HG03378 (cell line): ENCODE measurements at regions not wholly inside any gene's neighbourhood (a gene's known extent, or its start where the extent isn't known, plus 50 kb on each side); places are given as distances from the start of the nearest gene placed in this dataset.
"Not testable (repeated sequence)": the region's sequence is repeated elsewhere in the genome, so short reads cannot be mapped to it uniquely, and the experiment has no call there.

Experiments
- ATAC-seq: cut with Tn5 transposase; IDR thresholded peaks from one replicate; pipeline ENCODE4 v1.9.1; 2021; ENCODE audit warnings: mild to moderate bottlenecking, moderate library complexity; ENCODE audit not compliant: unreplicated experiment

DNA sequence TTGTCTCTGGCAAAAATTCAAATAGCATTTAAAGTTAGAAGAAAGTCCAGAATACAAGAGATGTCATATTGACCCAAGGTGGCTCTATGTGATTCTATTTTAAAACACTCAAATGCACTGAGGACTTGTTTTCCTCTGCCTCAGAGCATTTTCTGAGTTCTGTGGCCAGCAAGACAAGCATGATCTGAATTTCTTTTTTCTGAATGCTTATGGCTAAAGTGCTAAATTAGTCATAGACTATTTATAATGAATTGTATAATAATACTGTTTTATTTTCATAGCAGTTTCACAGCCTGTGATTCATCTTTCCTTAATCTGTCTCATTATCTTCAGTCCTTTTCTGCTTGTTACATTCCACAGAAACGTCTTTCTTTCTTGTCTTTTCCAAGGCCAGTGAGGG lies 63.9 kb upstream of the SEC22B start:
- ATAC-seq = not testable (repeated sequence)

DNA sequence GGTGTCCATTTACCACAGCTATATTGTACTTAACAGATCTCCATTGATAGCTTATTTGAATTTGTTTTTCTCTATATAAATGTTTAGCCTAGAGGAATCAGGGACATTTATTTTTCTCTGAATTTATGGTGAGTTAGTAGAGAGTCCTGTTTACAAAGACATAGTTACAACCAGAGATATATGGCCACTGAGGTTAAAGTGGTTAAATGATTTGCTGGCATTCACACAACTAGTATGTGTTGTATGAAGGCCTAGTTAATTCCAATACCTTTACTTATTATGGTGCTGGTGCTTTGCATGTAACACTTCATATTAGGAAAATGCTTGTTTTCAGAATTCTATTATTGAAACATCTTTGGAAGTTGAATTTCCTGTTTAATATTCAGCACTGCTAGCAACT lies 63.0 kb upstream of the SEC22B start:
- not testable (repeated sequence) for ATAC-seq

DNA sequence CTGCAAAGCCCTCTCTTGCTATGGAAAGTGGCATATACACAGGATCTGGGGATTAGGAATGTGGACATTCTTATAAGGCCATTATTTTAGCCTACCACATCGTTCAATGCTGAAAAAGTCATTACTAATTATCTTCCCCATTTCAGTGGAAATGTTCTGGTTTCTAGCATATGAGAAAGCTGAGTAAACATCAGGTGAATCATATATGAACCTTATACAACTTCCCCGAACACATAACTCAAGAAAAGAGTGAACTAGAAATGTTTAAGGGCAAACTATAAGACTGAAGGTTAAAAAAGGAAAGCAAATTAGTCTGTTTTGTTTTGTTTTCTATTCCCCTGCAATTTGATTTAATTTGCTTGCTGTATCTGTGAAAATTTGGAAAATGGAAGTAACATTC lies 62.5 kb upstream of the SEC22B start:
- ATAC-seq = not testable (repeated sequence)

DNA sequence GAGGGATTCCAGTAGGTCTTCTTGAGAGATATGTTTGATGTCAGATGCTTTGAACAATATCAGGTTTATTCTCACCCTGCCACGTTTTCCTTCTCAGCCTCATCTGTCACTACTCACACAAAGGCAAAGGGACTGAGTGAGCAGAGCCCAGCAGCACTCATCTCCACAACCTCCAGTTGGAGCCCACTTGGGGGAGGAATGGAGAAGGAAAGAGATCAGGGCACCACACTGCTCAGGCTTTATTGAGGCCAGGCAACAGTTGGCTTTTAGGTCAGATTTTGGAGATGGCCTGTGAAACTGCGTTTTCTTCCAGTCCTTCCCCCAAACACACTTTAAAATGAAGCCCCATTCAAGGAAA lies 57.3 kb upstream of the SEC22B start:
- ATAC-seq = not testable (repeated sequence)

DNA sequence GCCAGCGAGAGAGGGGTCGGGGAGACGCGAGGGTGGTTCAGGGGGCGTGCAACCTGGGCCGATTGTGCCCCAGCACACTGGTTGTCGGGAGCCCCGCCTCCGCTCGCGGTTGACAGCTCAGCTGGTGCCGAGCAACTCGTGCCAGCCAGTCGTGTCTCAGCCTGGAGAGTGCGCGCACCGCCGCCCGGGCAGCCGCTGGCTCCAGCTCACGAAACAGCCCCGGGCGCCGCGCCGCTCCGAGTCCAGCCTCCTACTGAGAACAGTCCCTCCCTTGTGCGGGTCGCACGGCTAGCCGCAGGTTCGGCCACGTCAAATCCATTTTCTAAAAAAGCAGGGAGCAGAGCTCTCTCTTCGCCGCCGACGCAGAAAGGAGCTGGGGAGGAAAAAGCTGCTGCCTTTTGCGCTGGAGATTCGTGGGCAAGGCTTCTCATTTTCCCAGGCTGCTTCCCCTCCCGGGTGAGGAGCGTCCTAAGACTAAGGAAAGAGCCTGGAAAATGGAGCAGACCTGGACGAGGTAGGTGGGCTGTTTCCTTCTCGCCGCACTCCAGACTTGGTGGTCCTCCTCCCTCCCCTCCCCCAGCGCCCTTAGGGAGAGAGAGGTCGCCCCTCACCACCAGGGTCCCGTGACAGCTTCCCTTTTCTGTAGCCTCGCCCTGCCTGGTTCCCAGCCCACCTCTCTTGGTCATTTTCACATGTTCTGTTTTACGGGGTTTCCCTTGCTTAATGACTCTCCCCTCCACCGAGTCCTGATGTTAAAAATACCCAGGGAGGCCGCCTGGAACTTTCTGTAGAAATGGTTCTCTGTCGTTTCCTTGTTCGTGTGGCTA lies 56.7 kb upstream of the SEC22B start:
- not testable (repeated sequence) for ATAC-seq

DNA sequence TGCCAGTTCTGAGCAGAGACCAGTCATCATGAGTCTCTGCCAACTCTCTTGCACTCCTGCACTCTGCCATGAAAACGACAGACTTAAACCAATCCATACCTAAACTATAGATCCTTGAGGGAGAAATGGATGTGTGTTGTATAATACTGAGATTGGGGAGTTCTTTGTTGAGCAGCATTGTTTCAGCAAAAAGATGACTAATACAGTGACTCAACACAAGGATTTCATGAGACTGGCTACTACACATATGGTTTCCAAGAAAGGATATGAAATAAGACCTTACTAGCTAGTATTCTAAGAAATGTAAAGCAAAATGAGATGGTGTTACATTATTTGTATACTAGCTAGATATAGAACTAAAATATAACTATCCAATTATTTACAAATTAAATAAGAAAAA lies 53.5 kb upstream of the SEC22B start:
- not testable (repeated sequence) for ATAC-seq
